Stimulated activated CD4-positive, alpha-beta T cell treated with anti-CD3 and anti-CD28 coated beads, Interleukin-4, amount 100 ng/mL, for 1 hour (primary cell): ENCODE measurements at regions not wholly inside any gene's neighbourhood (a gene's known extent, or its start where the extent isn't known, plus 50 kb on each side); places are given as distances from the start of the nearest gene placed in this dataset.

ENCODE experiments used
- DNase-seq: peaks from one replicate; pipeline ENCODE4 v3.0.0-alpha.2; 2020

- no peak for DNase-seq
These were observed 1677.0 kb upstream of the LRRTM1 start for GRCh38 chr2:81981585-81981984.

GRCh38 chr2:81979086-81979485 lies 1674.5 kb upstream of the LRRTM1 start:
- DNase-seq = no peak

GRCh38 chr2:81976998-81977397 lies 1672.4 kb upstream of the LRRTM1 start:
- DNase-seq = no peak

GRCh38 chr2:81974216-81974615 lies 1669.7 kb upstream of the LRRTM1 start:
- no peak for DNase-seq

GRCh38 chr2:81942876-81943275 lies 1638.3 kb upstream of the LRRTM1 start:
- no peak for DNase-seq

- no peak for DNase-seq
These were observed 1637.7 kb upstream of the LRRTM1 start for GRCh38 chr2:81942136-81942680.

- no peak for DNase-seq
These were observed 1635.9 kb upstream of the LRRTM1 start for GRCh38 chr2:81940266-81940955.

- DNase-seq = no peak
These were observed 1633.4 kb upstream of the LRRTM1 start for GRCh38 chr2:81937944-81938343.

- no peak for DNase-seq
These were observed 1599.0 kb upstream of the LRRTM1 start for GRCh38 chr2:81903534-81903933.

GRCh38 chr2:81901017-81901416 lies 1596.5 kb upstream of the LRRTM1 start:
- DNase-seq = no peak

- DNase-seq = no peak
These were observed 1591.2 kb upstream of the LRRTM1 start for GRCh38 chr2:81895620-81896250.

- no peak for DNase-seq
These were observed 1590.0 kb upstream of the LRRTM1 start for GRCh38 chr2:81894451-81894990.

- DNase-seq = no peak
These were observed 1572.1 kb upstream of the LRRTM1 start for GRCh38 chr2:81876624-81877023.

GRCh38 chr2:81872006-81872405 lies 1567.5 kb upstream of the LRRTM1 start:
- DNase-seq = no peak

GRCh38 chr2:81870119-81870518 lies 1565.6 kb upstream of the LRRTM1 start:
- DNase-seq = no peak

- no peak for DNase-seq
These were observed 1554.4 kb upstream of the LRRTM1 start for GRCh38 chr2:81858998-81859397.

- DNase-seq = no peak
These were observed 1548.8 kb upstream of the LRRTM1 start for GRCh38 chr2:81853341-81853740.

GRCh38 chr2:81852651-81853050 lies 1548.1 kb upstream of the LRRTM1 start:
- DNase-seq = no peak

GRCh38 chr2:81839780-81840179 lies 1535.2 kb upstream of the LRRTM1 start:
- DNase-seq = no peak

GRCh38 chr2:81835321-81836000 lies 1530.9 kb upstream of the LRRTM1 start:
- no peak for DNase-seq

GRCh38 chr2:81786811-81787210 lies 1482.3 kb upstream of the LRRTM1 start:
- DNase-seq = no peak

GRCh38 chr2:81767187-81767912 lies 1462.8 kb upstream of the LRRTM1 start:
- DNase-seq = no peak

- DNase-seq = no peak
These were observed 1443.0 kb upstream of the LRRTM1 start for GRCh38 chr2:81747481-81748070.
